ENCODE measurements at regions not wholly inside any gene's neighbourhood (a gene's known extent, or its start where the extent isn't known, plus 50 kb on each side); places are given as distances from the start of the nearest gene placed in this dataset.

- Mint-ChIP-seq H3K4me3 (ENCODE audit: low read depth) (no peak overlapping the region), H3K9me3 (no peaks in the 10 kb centered on the region), H3K4me1 (ENCODE audit: low read depth) (no peaks in the 10 kb centered on the region), H3K36me3 (ENCODE audit: low read depth) (no peaks in the 10 kb centered on the region), H3K27ac (no peak overlapping the region), H3K27me3 (ENCODE audit: low read depth) (peaks cover 8% of the 10 kb centered on the region)
- no peak for DNase-seq (ENCODE audit: low spot score)
- intact Hi-C loops (cut with micrococcal nuclease), result no loop called here
Observed at GRCh38 chr2:158049129-158049855, 52.4 kb upstream of the UPP2 start.

- Mint-ChIP-seq H3K4me1 (ENCODE audit: low read depth) (no peaks in the 10 kb centered on the region), H3K4me3 (ENCODE audit: low read depth) (no peak overlapping the region), H3K27me3 (ENCODE audit: low read depth) (peaks cover 8% of the 10 kb centered on the region), H3K9me3 (no peaks in the 10 kb centered on the region), H3K36me3 (ENCODE audit: low read depth) (no peaks in the 10 kb centered on the region), H3K27ac (no peak overlapping the region)
- no peak for DNase-seq (ENCODE audit: low spot score)
- intact Hi-C loops (cut with micrococcal nuclease), result no loop called here
Observed at GRCh38 chr2:158048327-158048726, 53.3 kb upstream of the UPP2 start.

GRCh38 chr2:158047156-158047611 is 54.5 kb upstream of the UPP2 start:
- H3K36me3 Mint-ChIP-seq (ENCODE audit: low read depth), result no peaks in the 10 kb centered on the region
- H3K9me3 Mint-ChIP-seq, result no peaks in the 10 kb centered on the region
- no peak overlapping the region for H3K27ac Mint-ChIP-seq
- H3K4me3 Mint-ChIP-seq (ENCODE audit: low read depth), result no peak overlapping the region
- intact Hi-C loops (cut with micrococcal nuclease), result no loop called here
- H3K27me3 Mint-ChIP-seq (ENCODE audit: low read depth), result peaks cover 8% of the 10 kb centered on the region
- no peak for DNase-seq (ENCODE audit: low spot score)
- H3K4me1 Mint-ChIP-seq (ENCODE audit: low read depth), result no peaks in the 10 kb centered on the region

GRCh38 chr2:158046121-158046880 is 55.4 kb upstream of the UPP2 start:
- no peak overlapping the region for H3K4me3 Mint-ChIP-seq (ENCODE audit: low read depth)
- no peaks in the 10 kb centered on the region for H3K4me1 Mint-ChIP-seq (ENCODE audit: low read depth)
- H3K9me3 Mint-ChIP-seq, result no peaks in the 10 kb centered on the region

GRCh38 chr2:158045362-158045761 is 56.3 kb upstream of the UPP2 start:
- Mint-ChIP-seq H3K4me1 (ENCODE audit: low read depth) (no peaks in the 10 kb centered on the region), H3K27ac (no peak overlapping the region), H3K4me3 (ENCODE audit: low read depth) (no peak overlapping the region), H3K36me3 (ENCODE audit: low read depth) (no peaks in the 10 kb centered on the region), H3K9me3 (no peaks in the 10 kb centered on the region), H3K27me3 (ENCODE audit: low read depth) (peaks cover 11% of the 10 kb centered on the region)
- no peak for DNase-seq (ENCODE audit: low spot score)
- intact Hi-C loops (cut with micrococcal nuclease), result no loop called here

More at GRCh38 chr2:158046121-158046880, 55.4 kb upstream of the UPP2 start:
- peaks cover 10% of the 10 kb centered on the region for H3K27me3 Mint-ChIP-seq (ENCODE audit: low read depth)
- DNase-seq (ENCODE audit: low spot score), result no peak
- H3K27ac Mint-ChIP-seq, result no peak overlapping the region
- intact Hi-C loops (cut with micrococcal nuclease), result no loop called here
- no peaks in the 10 kb centered on the region for H3K36me3 Mint-ChIP-seq (ENCODE audit: low read depth)

- H3K4me3 Mint-ChIP-seq (ENCODE audit: low read depth), result no peak overlapping the region
- no peak overlapping the region for H3K27ac Mint-ChIP-seq
- DNase-seq (ENCODE audit: low spot score), result no peak
- H3K9me3 Mint-ChIP-seq, result no peaks in the 10 kb centered on the region
- H3K36me3 Mint-ChIP-seq (ENCODE audit: low read depth), result no peaks in the 10 kb centered on the region
- no peaks in the 10 kb centered on the region for H3K4me1 Mint-ChIP-seq (ENCODE audit: low read depth)
- H3K27me3 Mint-ChIP-seq (ENCODE audit: low read depth), result peaks cover 2% of the 10 kb centered on the region
- intact Hi-C loops (cut with micrococcal nuclease), result no loop called here
Observed at GRCh38 chr2:158043181-158043948, 58.3 kb upstream of the UPP2 start.

- no peak for DNase-seq (ENCODE audit: low spot score)
- Mint-ChIP-seq H3K4me1 (ENCODE audit: low read depth) (no peaks in the 10 kb centered on the region), H3K27ac (no peak overlapping the region), H3K4me3 (ENCODE audit: low read depth) (no peak overlapping the region), H3K27me3 (ENCODE audit: low read depth) (peaks cover 6% of the 10 kb centered on the region), H3K9me3 (no peaks in the 10 kb centered on the region), H3K36me3 (ENCODE audit: low read depth) (no peaks in the 10 kb centered on the region)
- intact Hi-C loops (cut with micrococcal nuclease), result no loop called here
Observed at GRCh38 chr2:158042666-158043065, 59.0 kb upstream of the UPP2 start.

GRCh38 chr2:158042245-158042644 is 59.4 kb upstream of the UPP2 start:
- Mint-ChIP-seq H3K9me3 (no peaks in the 10 kb centered on the region), H3K36me3 (ENCODE audit: low read depth) (no peaks in the 10 kb centered on the region), H3K4me3 (ENCODE audit: low read depth) (no peak overlapping the region), H3K4me1 (ENCODE audit: low read depth) (no peaks in the 10 kb centered on the region), H3K27me3 (ENCODE audit: low read depth) (peaks cover 6% of the 10 kb centered on the region), H3K27ac (no peak overlapping the region)
- intact Hi-C loops (cut with micrococcal nuclease), result no loop called here
- DNase-seq (ENCODE audit: low spot score), result no peak

- Mint-ChIP-seq H3K9me3 (no peaks in the 10 kb centered on the region), H3K27me3 (ENCODE audit: low read depth) (peaks cover 6% of the 10 kb centered on the region), H3K27ac (no peak overlapping the region), H3K36me3 (ENCODE audit: low read depth) (no peaks in the 10 kb centered on the region), H3K4me1 (ENCODE audit: low read depth) (no peaks in the 10 kb centered on the region), H3K4me3 (ENCODE audit: low read depth) (no peak overlapping the region)
- intact Hi-C loops (cut with micrococcal nuclease), result no loop called here
- DNase-seq (ENCODE audit: low spot score), result no peak
Observed at GRCh38 chr2:158041400-158041799, 60.3 kb upstream of the UPP2 start.

- no peak overlapping the region for H3K27ac Mint-ChIP-seq
- intact Hi-C loops (cut with micrococcal nuclease), result no loop called here
- no peaks in the 10 kb centered on the region for H3K4me1 Mint-ChIP-seq (ENCODE audit: low read depth)
- DNase-seq (ENCODE audit: low spot score), result no peak
- H3K36me3 Mint-ChIP-seq (ENCODE audit: low read depth), result no peaks in the 10 kb centered on the region
- peaks cover 10% of the 10 kb centered on the region for H3K27me3 Mint-ChIP-seq (ENCODE audit: low read depth)
- H3K9me3 Mint-ChIP-seq, result no peaks in the 10 kb centered on the region
- no peak overlapping the region for H3K4me3 Mint-ChIP-seq (ENCODE audit: low read depth)
Observed at GRCh38 chr2:158038901-158039300, 62.8 kb upstream of the UPP2 start.

GRCh38 chr2:158034198-158034866 is 67.3 kb upstream of the UPP2 start:
- Mint-ChIP-seq H3K4me3 (ENCODE audit: low read depth) (no peak overlapping the region), H3K9me3 (no peaks in the 10 kb centered on the region), H3K4me1 (ENCODE audit: low read depth) (no peaks in the 10 kb centered on the region), H3K27ac (no peak overlapping the region), H3K36me3 (ENCODE audit: low read depth) (no peaks in the 10 kb centered on the region), H3K27me3 (ENCODE audit: low read depth) (peaks cover 18% of the 10 kb centered on the region)
- intact Hi-C loops (cut with micrococcal nuclease), result no loop called here
- DNase-seq (ENCODE audit: low spot score), result no peak

GRCh38 chr2:158031371-158031770 is 70.3 kb upstream of the UPP2 start:
- Mint-ChIP-seq H3K27me3 (ENCODE audit: low read depth) (peaks cover 15% of the 10 kb centered on the region), H3K9me3 (no peaks in the 10 kb centered on the region), H3K36me3 (ENCODE audit: low read depth) (no peaks in the 10 kb centered on the region), H3K4me3 (ENCODE audit: low read depth) (no peak overlapping the region), H3K27ac (no peak overlapping the region), H3K4me1 (ENCODE audit: low read depth) (no peaks in the 10 kb centered on the region)
- intact Hi-C loops (cut with micrococcal nuclease), result no loop called here
- DNase-seq (ENCODE audit: low spot score), result no peak

All from activated T-helper 2 cell treated with anti-CD3 and anti-CD28 coated beads, Interferon-gamma antibody, Interleukin-2, Interleukin-4, amounts not matched to agents 10 μg/mL and 5 μg/mL and 100 μg/mL, durations not matched to agents 14 hours and 24 hours and 36 hours (primary cell).